ENCODE measurements at regions not wholly inside any gene's neighbourhood (a gene's known extent, or its start where the extent isn't known, plus 50 kb on each side); places are given as distances from the start of the nearest gene placed in this dataset.
"Not testable (repeated sequence)": the region's sequence is repeated elsewhere in the genome, so short reads cannot be mapped to it uniquely, and the experiment has no call there.

DNA sequence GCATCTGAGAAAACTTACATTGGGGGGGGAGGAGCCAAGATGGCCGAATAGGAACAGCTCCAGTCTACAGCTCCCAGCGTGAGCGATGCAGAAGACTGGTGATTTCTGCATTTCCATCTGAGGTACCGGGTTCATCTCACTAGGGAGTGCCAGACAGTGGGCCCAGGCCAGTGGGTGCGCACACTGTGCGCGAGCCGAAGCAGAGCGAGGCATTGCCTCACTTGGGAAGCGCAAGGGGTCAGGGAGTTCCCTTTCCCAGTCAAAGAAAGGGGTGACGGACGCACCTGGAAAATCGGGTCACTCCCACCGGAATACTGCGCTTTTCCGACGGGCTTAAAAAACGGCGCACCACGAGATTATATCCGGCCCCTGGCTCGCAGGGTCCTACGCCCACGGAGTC is 604.1 kb downstream of the TFAP2A start:
- TF ChIP-seq, protein P1, sequence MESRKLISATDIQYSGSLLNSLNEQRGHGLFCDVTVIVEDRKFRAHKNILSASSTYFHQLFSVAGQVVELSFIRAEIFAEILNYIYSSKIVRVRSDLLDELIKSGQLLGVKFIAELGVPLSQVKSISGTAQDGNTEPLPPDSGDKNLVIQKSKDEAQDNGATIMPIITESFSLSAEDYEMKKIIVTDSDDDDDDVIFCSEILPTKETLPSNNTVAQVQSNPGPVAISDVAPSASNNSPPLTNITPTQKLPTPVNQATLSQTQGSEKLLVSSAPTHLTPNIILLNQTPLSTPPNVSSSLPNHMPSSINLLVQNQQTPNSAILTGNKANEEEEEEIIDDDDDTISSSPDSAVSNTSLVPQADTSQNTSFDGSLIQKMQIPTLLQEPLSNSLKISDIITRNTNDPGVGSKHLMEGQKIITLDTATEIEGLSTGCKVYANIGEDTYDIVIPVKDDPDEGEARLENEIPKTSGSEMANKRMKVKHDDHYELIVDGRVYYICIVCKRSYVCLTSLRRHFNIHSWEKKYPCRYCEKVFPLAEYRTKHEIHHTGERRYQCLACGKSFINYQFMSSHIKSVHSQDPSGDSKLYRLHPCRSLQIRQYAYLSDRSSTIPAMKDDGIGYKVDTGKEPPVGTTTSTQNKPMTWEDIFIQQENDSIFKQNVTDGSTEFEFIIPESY (IDR thresholded peaks at IDR 0.05; ENCODE audit: extremely low read depth, insufficient replicate concordance, low read length), result not testable (repeated sequence)
- TF ChIP-seq, protein P2, sequence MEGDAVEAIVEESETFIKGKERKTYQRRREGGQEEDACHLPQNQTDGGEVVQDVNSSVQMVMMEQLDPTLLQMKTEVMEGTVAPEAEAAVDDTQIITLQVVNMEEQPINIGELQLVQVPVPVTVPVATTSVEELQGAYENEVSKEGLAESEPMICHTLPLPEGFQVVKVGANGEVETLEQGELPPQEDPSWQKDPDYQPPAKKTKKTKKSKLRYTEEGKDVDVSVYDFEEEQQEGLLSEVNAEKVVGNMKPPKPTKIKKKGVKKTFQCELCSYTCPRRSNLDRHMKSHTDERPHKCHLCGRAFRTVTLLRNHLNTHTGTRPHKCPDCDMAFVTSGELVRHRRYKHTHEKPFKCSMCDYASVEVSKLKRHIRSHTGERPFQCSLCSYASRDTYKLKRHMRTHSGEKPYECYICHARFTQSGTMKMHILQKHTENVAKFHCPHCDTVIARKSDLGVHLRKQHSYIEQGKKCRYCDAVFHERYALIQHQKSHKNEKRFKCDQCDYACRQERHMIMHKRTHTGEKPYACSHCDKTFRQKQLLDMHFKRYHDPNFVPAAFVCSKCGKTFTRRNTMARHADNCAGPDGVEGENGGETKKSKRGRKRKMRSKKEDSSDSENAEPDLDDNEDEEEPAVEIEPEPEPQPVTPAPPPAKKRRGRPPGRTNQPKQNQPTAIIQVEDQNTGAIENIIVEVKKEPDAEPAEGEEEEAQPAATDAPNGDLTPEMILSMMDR (IDR thresholded peaks at IDR 0.05 in 2 of 3, conservative IDR thresholded peaks at IDR 0.05 in 1 of 3; ENCODE audit: borderline replicate concordance in 1 of 3, insufficient read depth in 1 of 3, low read depth in 2 of 3, low read length in 2 of 3), result not testable (repeated sequence)
- TF ChIP-seq SIN3A (IDR thresholded peaks at IDR 0.05; ENCODE audit: low read depth); POLR2A (IDR thresholded peaks at IDR 0.05; ENCODE audit: borderline replicate concordance, extremely low read depth, insufficient read depth, insufficient read length): not testable (repeated sequence)
- TF ChIP-seq, protein P3, sequence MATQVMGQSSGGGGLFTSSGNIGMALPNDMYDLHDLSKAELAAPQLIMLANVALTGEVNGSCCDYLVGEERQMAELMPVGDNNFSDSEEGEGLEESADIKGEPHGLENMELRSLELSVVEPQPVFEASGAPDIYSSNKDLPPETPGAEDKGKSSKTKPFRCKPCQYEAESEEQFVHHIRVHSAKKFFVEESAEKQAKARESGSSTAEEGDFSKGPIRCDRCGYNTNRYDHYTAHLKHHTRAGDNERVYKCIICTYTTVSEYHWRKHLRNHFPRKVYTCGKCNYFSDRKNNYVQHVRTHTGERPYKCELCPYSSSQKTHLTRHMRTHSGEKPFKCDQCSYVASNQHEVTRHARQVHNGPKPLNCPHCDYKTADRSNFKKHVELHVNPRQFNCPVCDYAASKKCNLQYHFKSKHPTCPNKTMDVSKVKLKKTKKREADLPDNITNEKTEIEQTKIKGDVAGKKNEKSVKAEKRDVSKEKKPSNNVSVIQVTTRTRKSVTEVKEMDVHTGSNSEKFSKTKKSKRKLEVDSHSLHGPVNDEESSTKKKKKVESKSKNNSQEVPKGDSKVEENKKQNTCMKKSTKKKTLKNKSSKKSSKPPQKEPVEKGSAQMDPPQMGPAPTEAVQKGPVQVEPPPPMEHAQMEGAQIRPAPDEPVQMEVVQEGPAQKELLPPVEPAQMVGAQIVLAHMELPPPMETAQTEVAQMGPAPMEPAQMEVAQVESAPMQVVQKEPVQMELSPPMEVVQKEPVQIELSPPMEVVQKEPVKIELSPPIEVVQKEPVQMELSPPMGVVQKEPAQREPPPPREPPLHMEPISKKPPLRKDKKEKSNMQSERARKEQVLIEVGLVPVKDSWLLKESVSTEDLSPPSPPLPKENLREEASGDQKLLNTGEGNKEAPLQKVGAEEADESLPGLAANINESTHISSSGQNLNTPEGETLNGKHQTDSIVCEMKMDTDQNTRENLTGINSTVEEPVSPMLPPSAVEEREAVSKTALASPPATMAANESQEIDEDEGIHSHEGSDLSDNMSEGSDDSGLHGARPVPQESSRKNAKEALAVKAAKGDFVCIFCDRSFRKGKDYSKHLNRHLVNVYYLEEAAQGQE (IDR thresholded peaks at IDR 0.05; ENCODE audit: low read depth), result not testable (repeated sequence)
